ENCODE measurements at regions not wholly inside any gene's neighbourhood (a gene's known extent, or its start where the extent isn't known, plus 50 kb on each side); places are given as distances from the start of the nearest gene placed in this dataset.

DNA sequence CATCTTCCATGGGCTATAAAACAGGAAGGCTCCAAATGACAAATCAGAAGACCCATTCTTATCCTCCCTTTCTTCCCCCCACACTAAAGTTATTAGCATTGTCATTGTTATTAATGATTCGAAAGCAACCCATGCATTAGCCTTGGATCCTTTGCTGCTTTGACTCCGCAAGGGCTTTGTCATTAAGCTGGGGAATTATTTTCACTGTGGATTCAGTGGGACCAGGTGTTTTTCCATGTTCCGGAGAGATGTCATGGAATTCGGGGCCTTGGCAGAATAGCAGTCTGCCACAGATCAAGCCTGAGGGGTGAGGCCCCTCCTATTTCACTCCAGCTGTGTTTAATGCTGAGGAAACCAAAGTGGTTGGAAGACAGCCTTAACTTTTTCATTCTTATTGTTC, 357.1 kb downstream of the EN1 start:
- Histone ChIP-seq H3K4me1 (ENCODE audit: control insufficient read depth in 2 of 2, insufficient read depth in 2 of 2, low read length in 1 of 2) (no peaks in the 10 kb centered on the region), H3K9me3 (ENCODE audit: control insufficient read depth in 2 of 2, insufficient read depth in 1 of 2, low read depth in 1 of 2, low read length in 1 of 2) (peaks cover 0 to 4% of the 10 kb centered on the region in 2 donors), H3K36me3 (ENCODE audit: control insufficient read depth in 2 of 2, insufficient read depth in 2 of 2, low read length in 1 of 2) (no peaks in the 10 kb centered on the region), H3K27ac (ENCODE audit: low read depth in 2 of 2, low read length in 1 of 2) (no peak overlapping the region), H3K27me3 (ENCODE audit: control insufficient read depth in 1 of 2, insufficient read depth in 2 of 2, low read length in 2 of 2) (no peaks in the 10 kb centered on the region), H3K4me3 (ENCODE audit: low read depth in 1 of 2, low read length in 2 of 2) (no peak overlapping the region)
- 58 to 59% methylated on average over 4 of the region's 4 CpGs for WGBS, 2 donors

DNA sequence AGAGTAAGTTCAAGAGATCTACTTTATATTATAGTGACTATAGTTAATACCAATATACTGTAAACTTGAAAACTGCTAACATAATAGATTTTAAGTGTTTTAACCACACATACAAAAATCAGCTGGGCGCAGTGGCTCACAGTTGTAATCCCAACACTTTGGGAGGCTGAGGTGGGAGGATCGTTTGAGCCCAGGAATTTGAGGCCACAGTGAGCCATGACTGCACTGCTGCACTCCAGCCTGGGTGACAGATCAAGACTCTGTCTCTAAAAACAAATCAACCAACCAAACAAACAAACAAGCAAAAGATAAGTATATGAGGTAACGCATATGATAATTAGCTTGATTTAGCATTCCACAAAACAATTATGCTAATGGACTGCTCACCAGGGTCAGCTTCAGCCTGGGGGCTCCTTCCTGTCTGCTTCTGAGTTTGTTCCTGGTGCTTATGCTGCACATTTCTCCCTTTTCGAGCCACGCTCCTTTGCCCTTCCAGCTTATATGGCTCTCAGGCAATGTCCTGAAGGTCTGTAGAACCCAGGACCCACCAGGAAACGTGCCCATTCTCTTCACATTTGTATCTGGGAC, 357.6 kb downstream of the EN1 start:
- H3K4me1 ChIP-seq (ENCODE audit: control insufficient read depth in 2 of 2, insufficient read depth in 2 of 2, low read length in 1 of 2) = no peaks in the 10 kb centered on the region
- no peak overlapping the region for H3K4me3 ChIP-seq (ENCODE audit: low read depth in 1 of 2, low read length in 2 of 2)
- H3K36me3 ChIP-seq (ENCODE audit: control insufficient read depth in 2 of 2, insufficient read depth in 2 of 2, low read length in 1 of 2) = no peaks in the 10 kb centered on the region
- 71 to 73% methylated on average over 6 of the region's 6 CpGs for WGBS, 2 donors
- H3K27ac ChIP-seq (ENCODE audit: low read depth in 2 of 2, low read length in 1 of 2) = no peak overlapping the region
- peaks cover 0 to 4% of the 10 kb centered on the region in 2 donors for H3K9me3 ChIP-seq (ENCODE audit: control insufficient read depth in 2 of 2, insufficient read depth in 1 of 2, low read depth in 1 of 2, low read length in 1 of 2)
- H3K27me3 ChIP-seq (ENCODE audit: control insufficient read depth in 1 of 2, insufficient read depth in 2 of 2, low read length in 2 of 2) = no peaks in the 10 kb centered on the region

DNA sequence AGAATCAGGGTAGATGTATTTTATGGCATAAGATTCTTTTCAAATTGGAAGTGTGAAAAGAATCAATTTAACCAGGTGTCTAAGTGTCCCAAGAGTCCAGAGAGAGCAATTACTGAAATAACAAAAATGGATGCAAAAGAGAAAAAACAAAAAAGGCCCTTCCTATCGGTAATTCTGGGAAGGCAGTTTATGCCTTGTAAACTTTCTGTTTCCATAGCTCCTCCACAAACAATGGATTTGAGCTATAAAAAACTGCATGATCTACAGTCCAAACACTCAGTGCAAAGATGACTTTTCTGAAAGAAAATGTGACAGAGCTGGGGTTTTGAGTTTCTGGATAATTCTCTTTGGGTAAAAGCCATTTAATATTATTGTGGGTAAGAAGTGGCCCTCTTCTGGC, 366.1 kb downstream of the EN1 start:
- no peak overlapping the region for H3K4me3 ChIP-seq (ENCODE audit: low read depth in 1 of 2, low read length in 2 of 2)
- H3K36me3 ChIP-seq (ENCODE audit: control insufficient read depth in 2 of 2, insufficient read depth in 2 of 2, low read length in 1 of 2) = no peaks in the 10 kb centered on the region
- no peak overlapping the region for H3K27ac ChIP-seq (ENCODE audit: low read depth in 2 of 2, low read length in 1 of 2)
- WGBS, 2 donors = 41 to 61% methylated on average over 1 of the region's 1 CpG
- peaks cover 0 to 3% of the 10 kb centered on the region in 2 donors for H3K9me3 ChIP-seq (ENCODE audit: control insufficient read depth in 2 of 2, insufficient read depth in 1 of 2, low read depth in 1 of 2, low read length in 1 of 2)
- no peaks in the 10 kb centered on the region for H3K27me3 ChIP-seq (ENCODE audit: control insufficient read depth in 1 of 2, insufficient read depth in 2 of 2, low read length in 2 of 2)
- H3K4me1 ChIP-seq (ENCODE audit: control insufficient read depth in 2 of 2, insufficient read depth in 2 of 2, low read length in 1 of 2) = no peaks in the 10 kb centered on the region

DNA sequence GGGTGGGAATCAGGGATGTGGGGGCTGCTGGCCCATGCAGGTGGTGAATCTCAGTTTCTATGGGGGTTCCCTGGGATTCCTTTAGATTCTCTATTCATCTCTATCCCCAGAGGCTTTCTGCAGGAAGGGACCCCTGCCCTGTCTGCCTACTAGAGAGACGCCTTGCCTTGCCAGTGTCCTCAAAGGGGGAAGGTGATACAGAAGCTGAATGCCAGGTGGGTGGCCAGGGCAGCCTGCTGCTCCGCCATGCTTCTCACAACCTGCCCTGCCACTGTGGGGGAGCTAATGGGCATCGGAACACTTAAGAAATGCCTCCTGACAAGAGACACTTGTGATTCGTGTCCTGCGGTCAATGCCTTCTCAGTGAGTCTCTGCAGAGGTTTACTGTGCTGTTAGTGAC, 368.4 kb downstream of the EN1 start:
- H3K4me3 ChIP-seq (ENCODE audit: low read depth in 1 of 2, low read length in 2 of 2) = no peak overlapping the region
- H3K36me3 ChIP-seq (ENCODE audit: control insufficient read depth in 2 of 2, insufficient read depth in 2 of 2, low read length in 1 of 2) = no peaks in the 10 kb centered on the region
- WGBS, 2 donors = 83 to 87% methylated on average over 5 of the region's 5 CpGs
- peaks cover 0 to 3% of the 10 kb centered on the region in 2 donors for H3K9me3 ChIP-seq (ENCODE audit: control insufficient read depth in 2 of 2, insufficient read depth in 1 of 2, low read depth in 1 of 2, low read length in 1 of 2)
- no peaks in the 10 kb centered on the region for H3K4me1 ChIP-seq (ENCODE audit: control insufficient read depth in 2 of 2, insufficient read depth in 2 of 2, low read length in 1 of 2)
- no peak overlapping the region for H3K27ac ChIP-seq (ENCODE audit: low read depth in 2 of 2, low read length in 1 of 2)
- no peaks in the 10 kb centered on the region for H3K27me3 ChIP-seq (ENCODE audit: control insufficient read depth in 1 of 2, insufficient read depth in 2 of 2, low read length in 2 of 2)

DNA sequence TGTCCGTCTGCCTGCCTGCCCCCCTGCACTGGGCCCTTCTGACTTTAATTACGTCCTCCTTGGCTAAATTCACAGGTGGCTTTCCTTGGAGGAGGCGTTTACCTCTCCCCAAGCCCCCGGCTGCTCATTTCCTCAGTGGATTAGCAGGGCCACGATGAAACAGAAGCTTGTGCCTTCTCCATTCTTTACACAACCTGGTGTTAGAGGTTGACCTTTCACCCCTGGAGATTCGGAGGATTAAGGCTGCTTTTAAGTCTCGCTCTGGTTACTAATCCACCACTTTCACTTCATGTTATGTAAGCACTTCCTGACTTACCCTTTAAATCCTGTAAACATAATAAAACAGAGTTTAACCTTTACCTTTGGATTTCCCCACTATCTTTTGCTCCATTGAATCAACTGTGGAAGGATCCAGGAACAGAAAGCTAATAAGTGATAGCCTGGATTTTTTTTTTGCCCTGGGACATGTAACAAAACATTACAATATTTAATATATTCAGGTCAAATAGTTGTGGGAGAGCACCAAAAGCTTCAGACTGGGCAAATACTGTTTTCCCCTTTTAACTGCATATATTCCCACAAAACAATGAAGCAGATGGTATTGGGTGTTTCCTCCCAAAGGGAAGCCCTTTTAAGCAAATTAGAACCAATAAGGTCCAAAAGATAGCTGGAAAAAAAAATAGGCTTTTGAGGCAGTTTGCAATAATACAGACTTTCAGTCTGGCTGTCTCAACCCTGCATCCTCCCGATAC, 370.2 kb downstream of the EN1 start:
- H3K9me3 ChIP-seq (ENCODE audit: control insufficient read depth in 2 of 2, insufficient read depth in 1 of 2, low read depth in 1 of 2, low read length in 1 of 2) = peaks cover 0 to 3% of the 10 kb centered on the region in 2 donors
- WGBS, 2 donors = 35 to 37% methylated on average over 8 of the region's 8 CpGs

DNA sequence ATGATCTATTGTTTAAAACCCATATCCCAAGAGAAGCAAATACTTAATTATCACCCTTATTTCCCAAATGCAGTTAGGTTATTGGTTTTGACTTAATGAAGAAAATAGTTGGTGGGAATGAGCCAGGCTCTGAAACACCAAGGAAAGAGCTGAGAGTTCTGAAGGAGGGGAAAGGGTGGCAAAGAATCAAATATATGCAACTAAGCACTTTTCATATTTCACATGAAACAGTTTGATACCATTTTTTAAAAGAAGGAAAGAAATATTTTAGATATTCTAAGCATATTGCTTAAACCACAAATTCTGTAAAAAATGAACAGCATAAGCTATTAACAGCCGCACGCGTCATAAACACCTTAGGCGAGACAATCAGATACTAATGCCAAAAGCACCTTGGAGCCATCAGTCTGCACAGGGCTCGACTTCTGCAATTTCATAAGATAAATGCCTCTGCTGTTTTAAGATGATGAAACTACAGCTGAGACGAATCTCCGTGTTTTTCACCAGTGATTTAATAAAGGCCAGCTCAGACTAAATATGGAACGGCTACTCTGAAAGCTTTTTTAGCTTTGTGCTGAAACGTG, 371.7 kb downstream of the EN1 start:
- Histone ChIP-seq H3K9me3 (ENCODE audit: control insufficient read depth in 2 of 2, insufficient read depth in 1 of 2, low read depth in 1 of 2, low read length in 1 of 2) (peaks cover 0 to 3% of the 10 kb centered on the region in 2 donors), H3K27ac (ENCODE audit: low read depth in 2 of 2, low read length in 1 of 2) (no peak overlapping the region), H3K36me3 (ENCODE audit: control insufficient read depth in 2 of 2, insufficient read depth in 2 of 2, low read length in 1 of 2) (no peaks in the 10 kb centered on the region), H3K4me1 (ENCODE audit: control insufficient read depth in 2 of 2, insufficient read depth in 2 of 2, low read length in 1 of 2) (no peaks in the 10 kb centered on the region), H3K4me3 (ENCODE audit: low read depth in 1 of 2, low read length in 2 of 2) (no peak overlapping the region), H3K27me3 (ENCODE audit: control insufficient read depth in 1 of 2, insufficient read depth in 2 of 2, low read length in 2 of 2) (no peaks in the 10 kb centered on the region)
- WGBS, 2 donors = 75 to 82% methylated on average over 9 of the region's 9 CpGs

More for the DNA sequence above, 370.2 kb downstream of the EN1 start:
- Histone ChIP-seq H3K27ac (ENCODE audit: low read depth in 2 of 2, low read length in 1 of 2) (no peak overlapping the region), H3K4me3 (ENCODE audit: low read depth in 1 of 2, low read length in 2 of 2) (no peak overlapping the region), H3K36me3 (ENCODE audit: control insufficient read depth in 2 of 2, insufficient read depth in 2 of 2, low read length in 1 of 2) (no peaks in the 10 kb centered on the region), H3K4me1 (ENCODE audit: control insufficient read depth in 2 of 2, insufficient read depth in 2 of 2, low read length in 1 of 2) (no peaks in the 10 kb centered on the region), H3K27me3 (ENCODE audit: control insufficient read depth in 1 of 2, insufficient read depth in 2 of 2, low read length in 2 of 2) (no peaks in the 10 kb centered on the region)

DNA sequence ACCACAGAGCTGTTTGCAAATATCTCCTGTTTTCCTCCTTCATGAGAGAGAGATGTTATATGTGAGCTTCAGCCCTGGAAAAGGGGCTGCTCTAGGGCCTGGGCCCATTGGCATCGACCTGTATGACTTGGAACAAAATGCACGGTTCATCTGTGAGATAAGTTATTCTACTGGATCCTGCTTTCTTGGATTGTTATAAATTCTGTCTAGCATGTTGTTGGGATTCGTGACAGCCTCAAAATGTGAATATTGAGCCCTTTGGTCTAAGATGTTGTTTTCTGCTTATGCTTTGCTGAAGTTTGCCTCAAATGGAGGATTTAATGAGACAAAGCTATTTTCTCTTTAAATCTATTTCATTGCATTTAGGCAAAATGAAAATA, 372.9 kb downstream of the EN1 start:
- H3K36me3 ChIP-seq (ENCODE audit: control insufficient read depth in 2 of 2, insufficient read depth in 2 of 2, low read length in 1 of 2) = no peaks in the 10 kb centered on the region
- WGBS, 2 donors = 61 to 69% methylated on average over 3 of the region's 3 CpGs
- H3K27me3 ChIP-seq (ENCODE audit: control insufficient read depth in 1 of 2, insufficient read depth in 2 of 2, low read length in 2 of 2) = no peaks in the 10 kb centered on the region

DNA sequence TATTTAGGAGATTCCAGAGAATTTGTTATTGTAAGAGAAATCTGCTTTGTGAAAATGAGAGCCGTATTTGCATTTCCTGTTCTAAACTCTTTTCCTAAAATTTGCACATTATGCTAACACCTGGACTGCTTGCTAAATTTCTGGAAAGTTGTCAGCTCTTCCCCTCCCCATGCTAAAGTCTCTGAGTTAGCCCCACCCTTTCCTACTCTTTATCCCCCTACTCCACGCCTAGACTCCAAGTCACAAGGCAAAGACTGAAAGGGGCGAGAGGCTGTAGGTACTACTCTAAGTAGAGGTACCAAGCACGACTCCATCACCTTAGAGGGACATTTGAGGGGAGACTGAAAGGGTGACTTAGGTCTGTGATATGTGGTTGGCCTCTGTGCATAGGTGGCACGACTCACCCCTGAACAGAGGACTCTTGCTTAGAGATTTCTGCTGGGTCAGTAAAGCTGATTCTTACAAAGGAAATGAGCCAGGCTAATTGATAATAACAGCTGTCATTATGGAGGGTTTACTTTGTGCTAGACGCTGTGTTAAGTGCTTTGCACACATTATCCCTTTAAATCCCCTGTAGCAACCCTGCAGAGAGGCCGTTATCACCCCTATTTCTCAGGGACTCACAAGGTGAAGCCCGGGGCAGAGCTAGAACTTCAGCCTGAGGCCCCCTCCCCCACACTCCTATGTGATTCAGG, 373.5 kb downstream of the EN1 start:
- H3K4me3 ChIP-seq (ENCODE audit: low read depth in 1 of 2, low read length in 2 of 2) = no peak overlapping the region
- H3K27me3 ChIP-seq (ENCODE audit: control insufficient read depth in 1 of 2, insufficient read depth in 2 of 2, low read length in 2 of 2) = no peaks in the 10 kb centered on the region
- no peak overlapping the region for H3K27ac ChIP-seq (ENCODE audit: low read depth in 2 of 2, low read length in 1 of 2)
- 40 to 42% methylated on average over 8 of the region's 8 CpGs for WGBS, 2 donors
- H3K36me3 ChIP-seq (ENCODE audit: control insufficient read depth in 2 of 2, insufficient read depth in 2 of 2, low read length in 1 of 2) = no peaks in the 10 kb centered on the region
- peaks cover 0 to under 1% of the 10 kb centered on the region in 2 donors for H3K9me3 ChIP-seq (ENCODE audit: control insufficient read depth in 2 of 2, insufficient read depth in 1 of 2, low read depth in 1 of 2, low read length in 1 of 2)
- H3K4me1 ChIP-seq (ENCODE audit: control insufficient read depth in 2 of 2, insufficient read depth in 2 of 2, low read length in 1 of 2) = no peaks in the 10 kb centered on the region

More for the DNA sequence above, 372.9 kb downstream of the EN1 start:
- H3K4me1 ChIP-seq (ENCODE audit: control insufficient read depth in 2 of 2, insufficient read depth in 2 of 2, low read length in 1 of 2) = no peaks in the 10 kb centered on the region
- no peak overlapping the region for H3K4me3 ChIP-seq (ENCODE audit: low read depth in 1 of 2, low read length in 2 of 2)
- peaks cover 0 to 3% of the 10 kb centered on the region in 2 donors for H3K9me3 ChIP-seq (ENCODE audit: control insufficient read depth in 2 of 2, insufficient read depth in 1 of 2, low read depth in 1 of 2, low read length in 1 of 2)
- H3K27ac ChIP-seq (ENCODE audit: low read depth in 2 of 2, low read length in 1 of 2) = no peak overlapping the region

DNA sequence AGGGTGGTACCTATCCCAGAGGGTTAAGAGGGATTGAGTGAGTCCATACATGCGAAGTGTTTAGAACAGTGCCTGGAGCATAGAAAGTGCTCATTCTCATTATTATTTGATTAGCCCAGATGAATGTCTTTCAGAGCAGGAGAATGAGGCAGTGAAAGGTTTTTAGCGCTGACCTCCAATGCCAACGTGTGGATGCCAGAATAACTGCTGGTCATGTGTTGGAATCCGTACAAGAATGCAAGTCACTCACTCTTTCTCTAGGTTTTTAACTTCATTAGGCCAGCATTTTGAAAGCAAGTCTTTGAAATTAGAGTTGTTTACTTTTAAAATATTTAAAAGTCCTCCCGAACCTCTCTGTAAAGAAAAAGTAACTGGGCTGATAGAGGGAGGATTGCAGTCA, 374.2 kb downstream of the EN1 start:
- Histone ChIP-seq H3K4me3 (ENCODE audit: low read depth in 1 of 2, low read length in 2 of 2) (no peak overlapping the region), H3K27me3 (ENCODE audit: control insufficient read depth in 1 of 2, insufficient read depth in 2 of 2, low read length in 2 of 2) (no peaks in the 10 kb centered on the region), H3K9me3 (ENCODE audit: control insufficient read depth in 2 of 2, insufficient read depth in 1 of 2, low read depth in 1 of 2, low read length in 1 of 2) (no peaks in the 10 kb centered on the region), H3K36me3 (ENCODE audit: control insufficient read depth in 2 of 2, insufficient read depth in 2 of 2, low read length in 1 of 2) (no peaks in the 10 kb centered on the region), H3K27ac (ENCODE audit: low read depth in 2 of 2, low read length in 1 of 2) (no peak overlapping the region), H3K4me1 (ENCODE audit: control insufficient read depth in 2 of 2, insufficient read depth in 2 of 2, low read length in 1 of 2) (no peaks in the 10 kb centered on the region)
- 51 to 63% methylated on average over 5 of the region's 5 CpGs for WGBS, 2 donors
